H54 (cell line): ENCODE measurements at regions not wholly inside any gene's neighbourhood (a gene's known extent, or its start where the extent isn't known, plus 50 kb on each side); places are given as distances from the start of the nearest gene placed in this dataset.

Source experiments
- DNase-seq: peaks from one replicate; pipeline ENCODE4 v3.0.0; 2011; ENCODE audit warnings: low spot score, mixed read lengths; ENCODE audit not compliant: insufficient read length
- FAIRE-seq: peaks from 3 replicates; lab custom pipeline; 2011; peaks lifted over from hg19 to GRCh38; lab: Jason Lieb, UNC
- POLR2A ChIP-seq: IDR thresholded peaks from 2 replicates; pipeline ENCODE4 v1.6.1; 2011; ENCODE audit warnings: low read depth, mild to moderate bottlenecking, low read length

DNA sequence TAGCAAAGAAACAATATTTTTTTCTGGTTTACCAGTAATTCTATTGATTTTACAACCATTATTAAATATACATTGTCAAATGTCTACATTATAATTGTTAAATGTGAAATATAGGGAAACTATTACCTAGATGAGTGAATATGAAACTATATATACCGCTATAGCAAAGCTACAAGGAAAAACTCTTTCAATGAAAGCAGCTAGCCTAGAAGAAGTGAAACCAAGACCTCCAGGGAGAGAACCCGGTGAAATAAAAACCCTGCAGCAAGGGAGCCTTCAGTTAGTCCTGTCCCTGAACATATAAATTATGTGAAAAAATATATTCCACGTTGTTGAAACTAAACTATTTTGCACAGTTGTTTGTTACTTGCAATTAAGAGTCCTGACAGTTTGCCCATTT is 913.1 kb downstream of the EFNA5 start:
- no peak for TF ChIP-seq POLR2A
- DNase-seq (no peak), FAIRE-seq (no peak)

DNA sequence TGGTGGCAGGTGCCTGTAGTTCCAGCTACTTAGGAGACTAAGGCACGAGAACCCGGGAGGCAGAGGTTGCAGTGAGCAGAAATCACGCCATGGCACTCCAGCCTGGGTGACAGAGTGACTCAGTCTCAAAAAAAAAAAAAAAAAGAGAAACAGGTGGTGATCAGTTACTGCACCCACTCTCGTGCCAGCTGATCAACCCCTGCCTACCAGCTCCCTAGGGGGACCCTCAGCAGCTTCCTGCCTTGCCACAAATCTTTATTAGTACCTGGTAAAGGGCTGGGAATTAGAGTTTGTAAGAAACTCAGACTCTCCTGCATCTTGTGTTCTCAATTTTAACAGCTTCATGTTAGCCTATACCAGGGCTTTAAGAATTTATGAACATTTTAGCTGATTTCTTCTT is 914.9 kb downstream of the EFNA5 start:
- DNase-seq (no peak), FAIRE-seq (no peak)
- no peak for TF ChIP-seq POLR2A

DNA sequence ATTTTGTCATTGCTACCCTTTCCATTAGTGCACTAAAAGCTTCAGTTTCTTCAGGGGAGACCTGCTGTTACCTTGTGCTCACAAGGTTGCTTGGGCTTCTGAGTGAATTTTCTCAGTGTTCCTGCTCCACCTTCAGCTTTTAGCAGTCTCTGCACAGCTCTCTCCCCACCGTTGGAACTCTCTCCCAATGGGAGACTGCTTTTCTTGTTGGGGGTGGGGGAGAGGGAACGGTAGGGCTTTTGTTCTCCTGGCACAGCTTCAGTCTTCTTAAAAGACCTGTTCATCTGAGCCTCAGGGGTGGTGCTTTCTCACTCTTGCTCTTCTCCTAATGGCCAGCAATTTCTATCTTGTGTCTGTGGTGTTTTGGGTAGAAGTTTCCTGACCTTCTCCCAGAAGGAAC is 915.7 kb downstream of the EFNA5 start:
- TF ChIP-seq POLR2A = no peak
- FAIRE-seq (no peak), DNase-seq (no peak)

DNA sequence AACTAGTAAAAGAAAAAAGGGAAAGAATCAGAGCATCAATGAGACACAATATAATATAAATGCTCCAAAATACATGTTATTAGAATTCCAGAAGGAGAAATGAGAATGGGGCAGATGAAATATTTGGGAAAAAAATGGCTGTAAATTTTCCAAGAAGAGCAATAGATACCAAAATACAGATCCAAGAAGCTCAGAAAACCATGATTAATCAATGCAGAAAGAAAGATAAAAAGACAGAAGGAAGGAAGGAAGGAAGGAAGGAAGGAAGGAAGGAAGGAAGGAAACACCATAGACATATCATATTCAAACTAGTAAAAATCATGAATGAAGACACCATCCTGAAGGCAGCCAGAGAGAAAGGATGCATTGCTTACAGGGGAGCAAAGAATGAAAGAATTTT is 920.9 kb downstream of the EFNA5 start:
- no peak for TF ChIP-seq POLR2A
- no peak for FAIRE-seq
- no peak for DNase-seq

DNA sequence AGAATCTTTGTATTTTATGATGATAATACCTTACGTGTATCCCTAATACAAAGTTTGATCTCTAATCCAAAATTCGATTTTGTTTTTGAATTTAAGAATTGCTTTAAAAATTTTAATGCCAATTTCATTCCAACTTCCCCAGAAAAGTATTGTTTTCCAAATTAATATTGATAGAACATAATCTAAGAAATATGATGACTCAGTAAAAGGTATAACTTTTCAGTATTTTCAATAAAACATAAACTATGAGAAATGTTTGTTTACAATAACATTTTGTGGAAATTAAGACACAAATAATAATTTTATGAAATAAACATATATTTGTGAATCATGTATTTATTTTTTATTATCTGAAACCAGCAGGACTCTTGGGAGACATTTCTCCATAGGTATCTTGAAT is 931.6 kb downstream of the EFNA5 start:
- no peak for FAIRE-seq

DNA sequence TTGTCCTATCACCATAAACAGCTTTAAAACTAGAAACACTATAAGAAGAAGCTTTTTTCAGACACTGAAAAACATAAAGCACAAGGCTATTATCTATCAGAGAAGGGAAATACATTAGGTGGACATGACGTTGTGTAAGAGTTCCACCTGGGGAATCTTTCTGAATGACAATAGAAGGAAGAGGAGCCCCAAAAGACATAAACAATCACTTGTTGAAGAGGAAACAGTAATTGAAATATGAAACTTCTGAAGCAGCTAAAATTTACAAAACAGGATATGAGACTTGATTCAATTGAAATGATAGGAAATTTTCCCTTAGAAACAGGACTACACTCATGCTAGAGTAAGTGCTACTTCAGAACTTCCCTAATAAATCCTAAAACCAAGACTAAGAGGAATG is 933.6 kb downstream of the EFNA5 start:
- no peak for TF ChIP-seq POLR2A
- no peak for FAIRE-seq
- no peak for DNase-seq

More for the DNA sequence above, 931.6 kb downstream of the EFNA5 start:
- no peak for DNase-seq
- no peak for TF ChIP-seq POLR2A

DNA sequence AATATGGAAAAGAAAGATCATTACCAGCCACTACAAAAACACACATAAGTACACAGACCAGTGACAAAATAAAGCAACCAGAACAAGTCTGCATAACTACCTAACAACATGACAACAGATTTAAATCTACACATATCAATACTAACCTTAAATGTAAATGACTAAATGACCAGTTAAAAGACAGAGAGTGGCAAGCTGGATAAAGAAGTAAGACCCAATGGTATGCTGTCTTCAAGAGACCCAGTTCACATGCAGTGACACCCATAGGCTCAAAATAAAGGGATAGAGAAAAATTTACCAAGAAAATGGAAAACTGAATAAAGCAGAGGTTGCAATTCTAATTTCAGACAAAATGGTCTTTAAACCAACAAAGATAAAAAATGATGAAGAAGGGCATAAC is 938.1 kb downstream of the EFNA5 start:
- FAIRE-seq = no peak
- no peak for DNase-seq
- no peak for TF ChIP-seq POLR2A

DNA sequence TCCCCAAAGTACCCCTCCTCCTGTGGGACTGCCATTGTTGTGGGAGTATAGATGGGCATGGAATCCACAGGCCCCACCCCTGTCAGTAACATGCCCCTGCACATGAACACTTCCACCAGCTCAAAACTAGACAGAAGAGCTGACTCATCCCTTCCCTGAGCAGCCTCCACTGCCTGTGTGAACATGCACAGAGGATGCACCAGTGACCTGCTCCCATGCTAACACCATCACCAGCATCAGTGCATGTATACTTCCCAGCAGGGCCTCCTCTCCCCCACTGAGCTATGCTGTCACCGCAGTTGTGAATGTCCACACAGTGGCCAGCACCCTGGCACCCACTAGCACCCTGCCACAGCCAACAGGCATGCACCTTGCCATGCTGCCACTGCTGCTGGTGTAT is 939.8 kb downstream of the EFNA5 start:
- FAIRE-seq (no peak), DNase-seq (no peak)
- TF ChIP-seq POLR2A = no peak

DNA sequence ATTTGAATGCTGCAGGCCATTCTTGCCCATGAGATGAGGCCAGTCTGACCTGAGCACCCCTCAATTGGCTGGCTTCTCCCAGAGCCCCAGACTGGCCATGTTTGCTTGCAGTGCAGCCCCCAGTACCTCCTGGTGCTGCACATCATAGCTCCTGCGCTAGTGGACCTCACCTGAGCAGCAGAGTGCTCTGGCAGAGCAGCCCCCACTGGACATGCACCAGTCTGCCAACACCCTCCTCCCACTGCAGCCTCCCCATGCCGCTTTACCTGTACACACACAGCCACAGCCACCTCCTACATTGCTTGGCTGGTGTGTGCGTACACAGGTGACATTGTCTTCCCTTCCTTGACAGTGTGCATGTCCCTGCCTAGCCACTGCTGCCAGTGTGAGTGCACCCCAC is 940.2 kb downstream of the EFNA5 start:
- FAIRE-seq (no peak), DNase-seq (no peak)
- TF ChIP-seq POLR2A = no peak

DNA sequence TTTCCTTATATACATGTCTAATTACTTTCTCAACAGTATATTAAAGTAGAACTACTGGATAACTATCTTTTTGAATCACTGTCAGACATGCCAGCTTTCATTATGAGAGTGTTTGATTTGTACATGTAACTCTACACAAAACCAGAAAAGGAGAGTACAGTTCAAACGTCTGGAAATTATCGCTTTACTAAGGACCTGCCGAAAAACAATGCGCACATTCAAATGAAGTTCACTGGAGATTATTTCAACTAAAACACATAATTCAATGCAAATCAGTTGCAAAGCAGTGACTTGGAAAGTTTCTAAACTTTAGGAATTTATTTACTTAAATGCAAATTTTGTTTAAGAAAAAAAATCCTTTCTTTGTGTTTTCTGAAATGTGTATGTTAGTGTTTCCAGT is 942.5 kb downstream of the EFNA5 start:
- DNase-seq (no peak), FAIRE-seq (no peak)
- no peak for TF ChIP-seq POLR2A

DNA sequence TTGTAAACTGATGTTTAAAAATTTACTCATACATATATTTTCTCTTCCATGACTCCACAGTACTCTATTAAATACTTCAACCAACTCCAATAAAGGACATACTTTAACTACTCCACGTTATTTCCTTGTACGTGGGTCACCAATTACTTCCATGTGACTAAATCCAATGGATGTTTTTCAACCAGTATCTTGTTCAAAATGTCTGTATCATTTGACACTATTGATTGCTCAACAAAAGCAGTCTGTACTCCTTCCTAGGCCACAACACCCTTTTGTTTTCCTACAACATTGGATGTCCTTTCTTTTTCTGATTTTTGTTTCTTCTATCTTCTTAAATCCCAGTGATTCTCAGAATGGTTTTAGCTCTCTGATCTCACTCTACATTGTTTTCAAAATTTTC is 943.7 kb downstream of the EFNA5 start:
- TF ChIP-seq POLR2A = no peak
- no peak for DNase-seq
- FAIRE-seq = no peak

DNA sequence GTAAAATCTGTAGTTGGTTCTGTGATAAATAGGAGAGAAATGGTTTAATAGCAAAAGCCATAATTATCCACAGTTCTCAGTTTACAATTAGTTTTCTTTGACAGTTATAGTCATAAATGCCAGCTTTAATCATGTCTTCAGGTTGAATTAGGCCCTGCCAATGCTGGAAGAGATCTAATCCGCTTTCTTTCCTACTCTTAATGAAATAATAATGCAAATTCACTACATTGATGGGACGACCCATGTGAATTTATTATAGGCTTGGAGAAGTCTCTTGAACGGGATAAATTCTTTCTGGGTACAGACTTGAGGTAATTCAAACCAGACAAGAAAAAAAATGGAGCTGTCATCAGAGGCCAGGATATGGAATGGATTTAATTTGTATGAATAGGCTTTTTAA is 950.4 kb downstream of the EFNA5 start:
- no peak for FAIRE-seq

DNA sequence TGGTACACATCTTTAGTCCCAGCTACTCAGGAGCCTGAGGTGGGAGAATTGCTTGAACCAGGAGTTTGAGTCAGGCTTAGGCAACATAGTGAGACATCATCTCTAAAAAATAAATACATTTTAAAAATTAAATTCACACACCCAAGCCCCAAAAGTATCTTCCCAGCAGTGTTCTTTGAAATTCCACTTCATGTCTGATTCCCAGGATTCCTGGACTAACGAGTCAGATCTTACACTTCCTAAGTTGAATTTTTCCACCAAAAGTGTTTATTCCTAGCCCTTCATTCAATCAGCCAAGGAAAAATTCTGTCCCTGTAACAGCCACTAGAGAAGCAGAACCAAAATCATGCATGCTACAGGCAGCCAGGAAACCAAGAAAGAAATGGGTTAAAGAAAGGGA is 970.9 kb downstream of the EFNA5 start:
- no peak for TF ChIP-seq POLR2A
- DNase-seq (no peak), FAIRE-seq (no peak)

More for the DNA sequence above, 950.4 kb downstream of the EFNA5 start:
- TF ChIP-seq POLR2A = no peak
- no peak for DNase-seq

DNA sequence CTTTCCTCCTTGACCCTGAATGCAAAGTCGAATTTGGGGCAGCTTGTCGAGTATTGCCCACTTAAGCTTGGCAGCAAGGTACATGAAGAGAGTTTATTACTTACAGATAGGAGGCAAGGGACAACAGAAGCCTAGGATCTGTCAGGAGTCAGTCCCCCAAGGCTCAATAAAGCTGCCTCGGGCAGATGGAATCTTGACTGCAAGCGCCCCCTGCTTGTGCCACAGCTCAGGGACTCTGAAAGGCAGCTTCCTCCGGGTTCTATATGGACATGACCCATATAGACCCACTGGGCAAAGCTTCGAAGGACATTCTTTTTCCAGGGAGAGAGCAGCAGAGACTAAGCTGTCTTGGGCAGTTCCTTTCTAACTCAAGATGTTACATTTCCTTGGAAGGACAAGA is 971.5 kb downstream of the EFNA5 start:
- TF ChIP-seq POLR2A = no peak
- DNase-seq (no peak), FAIRE-seq (no peak)

DNA sequence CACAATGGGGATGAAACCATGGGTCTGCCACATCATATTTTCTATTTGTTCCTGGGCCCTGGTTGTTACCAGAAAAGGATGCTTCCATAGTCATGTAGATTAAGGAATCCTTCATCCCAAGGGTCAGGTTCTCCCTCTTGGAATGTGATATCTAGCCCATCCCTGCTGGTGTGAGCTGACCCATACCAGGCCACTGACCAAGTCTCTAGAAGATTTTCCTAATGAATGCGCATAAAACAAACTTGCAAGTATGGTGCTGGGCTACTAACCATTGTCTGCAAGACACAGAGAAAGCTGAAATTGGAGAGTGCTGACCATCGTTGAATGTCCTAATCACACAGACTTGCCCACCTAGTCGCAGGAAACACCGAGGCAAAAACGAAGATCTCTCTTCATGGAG is 972.6 kb downstream of the EFNA5 start:
- no peak for DNase-seq
- TF ChIP-seq POLR2A = no peak
- FAIRE-seq = no peak

DNA sequence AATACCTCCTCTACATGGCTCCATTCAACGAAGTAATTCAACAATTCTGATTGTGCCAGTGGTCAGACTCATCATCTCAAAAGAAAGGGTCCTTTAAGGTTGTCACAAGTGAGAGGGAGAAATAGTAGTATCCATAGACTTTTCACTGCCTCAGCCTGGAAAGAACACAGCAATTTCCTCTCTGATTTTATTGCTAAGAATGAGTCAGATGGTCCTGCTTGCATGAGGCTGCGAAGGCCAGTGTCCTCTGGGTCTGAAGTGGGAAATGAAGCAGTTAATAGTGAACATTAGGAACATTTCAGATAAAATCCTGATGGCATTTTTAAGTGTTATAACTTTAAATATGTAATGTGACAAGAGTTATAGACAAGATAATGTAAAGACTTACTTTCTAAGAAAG is 979.0 kb downstream of the EFNA5 start:
- TF ChIP-seq POLR2A = no peak
- FAIRE-seq (peak; percentile 52), DNase-seq (no peak)
